AG04450 (cell line): ENCODE measurements at regions not wholly inside any gene's neighbourhood (a gene's known extent, or its start where the extent isn't known, plus 50 kb on each side); places are given as distances from the start of the nearest gene placed in this dataset.
"Not testable (repeated sequence)": the region's sequence is repeated elsewhere in the genome, so short reads cannot be mapped to it uniquely, and the experiment has no call there.

Experiments used
- CTCF ChIA-PET: fragments of 300-600, 350-600 bp; formaldehyde crosslinking; extraction: SDS; loops from one replicate; lab custom pipeline; 2022; ENCODE audit warnings: antibody characterized with exemption, inconsistent platforms; lab: Charles Lee
- POLR2A ChIA-PET: fragments of 350-600 bp; formaldehyde crosslinking; extraction: SDS; loops from one replicate; lab custom pipeline; 2021; ENCODE audit warnings: antibody characterized with exemption, inconsistent platforms; lab: Yijun Ruan, JAX
- DNase-seq: peaks from one replicate; pipeline ENCODE4 v3.0.0-alpha.2; 2011; ENCODE audit warnings: low read depth, low spot score
- H3K27ac ChIP-seq: one replicate; pipeline ENCODE4 v1.5.1; 2012; ENCODE audit warnings: low read depth, low read length, control low read depth
- H3K27me3 ChIP-seq: one replicate; pipeline ENCODE4 v1.6.0; 2012; ENCODE audit warnings: low read length; ENCODE audit not compliant: control insufficient read depth, insufficient read depth
- H3K4me3 ChIP-seq: 2 replicates; pipeline ENCODE4 v1.5.1; 2011; ENCODE audit warnings: mild to moderate bottlenecking, low read depth, low read length, control low read depth
- H3K9me3 ChIP-seq: 2 replicates; pipeline ENCODE4 v1.5.1; 2012; ENCODE audit warnings: low read length; ENCODE audit not compliant: control insufficient read depth, insufficient read depth
- CTCF ChIP-seq: IDR thresholded peaks from 2 replicates; pipeline ENCODE4 v1.5.1; 2011; ENCODE audit warnings: low read depth, low read length, control low read depth, inconsistent platforms

- no peak overlapping the region for H3K27ac ChIP-seq
- ChIA-PET CTCF (no interaction called here), POLR2A (no interaction called here)
- no peak overlapping the region for H3K4me3 ChIP-seq
- H3K27me3 ChIP-seq: no peaks in the 10 kb centered on the region
- H3K9me3 ChIP-seq: no peaks in the 10 kb centered on the region
- no peak for TF ChIP-seq CTCF
- no peak for DNase-seq
Measured at GRCh38 chr2:58473165-58473564, 232.0 kb upstream of the FANCL start.

GRCh38 chr2:58466804-58467203, 225.7 kb upstream of the FANCL start:
- TF ChIP-seq CTCF: no peak
- DNase-seq: no peak
- CTCF ChIA-PET: interaction anchor here (0.6 to 1.8 kb wide), 3 partner anchors 19 to 1019 kb away, joined by 4 to 10 read pairs (median 5); no protein-coding TSS in a partner anchor
- Histone ChIP-seq H3K27me3 (no peaks in the 10 kb centered on the region), H3K4me3 (no peak overlapping the region), H3K9me3 (no peaks in the 10 kb centered on the region), H3K27ac (no peak overlapping the region)
- POLR2A ChIA-PET: no interaction called here

- POLR2A ChIA-PET, H3K4me3 ChIP-seq, H3K27me3 ChIP-seq, H3K27ac ChIP-seq, H3K9me3 ChIP-seq, DNase-seq: not testable (repeated sequence)
- CTCF ChIA-PET: interaction anchor here (1.8 kb wide), 2 partner anchors 18 to 560 kb away, joined by 5 to 10 read pairs; no protein-coding TSS in a partner anchor
Measured at GRCh38 chr2:58466021-58466420, 224.9 kb upstream of the FANCL start.

- no peaks in the 10 kb centered on the region for H3K9me3 ChIP-seq
- CTCF ChIA-PET: interaction anchor here (0.7 kb wide), 1 partner anchor 12 kb away, joined by 4 read pairs; no protein-coding TSS in a partner anchor
- POLR2A ChIA-PET: no interaction called here
- no peak for DNase-seq
- TF ChIP-seq CTCF: no peak
- H3K27me3 ChIP-seq: no peaks in the 10 kb centered on the region
- H3K27ac ChIP-seq: no peak overlapping the region
- no peak overlapping the region for H3K4me3 ChIP-seq
Measured at GRCh38 chr2:58460670-58461069, 219.5 kb upstream of the FANCL start.

GRCh38 chr2:58449286-58450010, 208.3 kb upstream of the FANCL start:
- ChIA-PET CTCF (interaction anchor here (0.7 to 6.8 kb wide), 7 partner anchors 9 to 690 kb away, joined by 4 to 141 read pairs (median 5); no protein-coding TSS in a partner anchor), POLR2A (no interaction called here)
- no peak for TF ChIP-seq CTCF
- no peaks in the 10 kb centered on the region for H3K9me3 ChIP-seq
- H3K4me3 ChIP-seq: no peak overlapping the region
- H3K27ac ChIP-seq: no peak overlapping the region
- H3K27me3 ChIP-seq: no peaks in the 10 kb centered on the region
- DNase-seq: no peak
